ENCODE measurements at regions not wholly inside any gene's neighbourhood (a gene's known extent, or its start where the extent isn't known, plus 50 kb on each side); places are given as distances from the start of the nearest gene placed in this dataset.

DNA sequence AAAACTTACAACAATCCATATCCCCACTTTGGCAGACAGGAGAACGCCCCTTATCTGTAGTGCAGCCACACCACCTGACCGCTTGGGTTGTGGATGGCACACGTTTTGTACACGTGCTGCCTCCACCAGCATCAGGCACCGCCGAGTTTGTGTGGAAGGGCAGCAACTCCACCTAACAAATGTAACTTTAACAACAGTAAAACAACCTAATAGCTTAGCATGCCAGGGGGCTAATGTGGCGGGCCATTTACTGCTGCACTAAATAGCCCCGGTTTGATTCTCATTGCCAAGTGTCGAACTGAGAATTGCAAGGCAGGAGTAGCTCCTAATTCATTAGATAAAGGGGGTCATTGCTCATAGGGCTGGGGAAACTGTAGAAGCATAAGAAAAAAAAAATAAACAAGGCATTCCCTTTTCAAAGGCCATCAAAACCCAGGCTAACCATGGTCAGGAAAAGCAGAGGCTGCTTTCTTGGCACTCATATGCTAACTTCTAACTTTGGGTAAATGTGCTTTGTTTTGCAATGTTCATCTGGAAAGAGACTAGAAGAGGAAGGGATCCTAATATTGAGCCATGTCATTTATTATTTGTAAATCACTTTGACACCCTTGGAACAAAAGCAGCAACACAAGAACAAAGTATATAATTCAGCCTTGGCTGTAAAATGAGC lies 279.7 kb upstream of the SOX5 start:
- no peaks in the 10 kb centered on the region for H3K9me3 ChIP-seq (ENCODE audit: insufficient read depth, low read depth, low read length)
- H4K8ac ChIP-seq (ENCODE audit: low read depth, low read length): no peak overlapping the region
- peak overlapping the region; percentile 13 for H2BK12ac ChIP-seq (ENCODE audit: low read length)
- no peak overlapping the region for H3K4me2 ChIP-seq (ENCODE audit: low read length)
- WGBS (ENCODE audit: extremely low coverage, insufficient coverage, insufficient read length): no CpG with 5 or more reads among the region's 9 CpGs
- no peaks in the 10 kb centered on the region for H3K79me2 ChIP-seq (ENCODE audit: control insufficient read depth, insufficient read depth, low read length, poor library complexity)
- H3K18ac ChIP-seq (ENCODE audit: low read length): no peak overlapping the region
- H3K4me3 ChIP-seq (ENCODE audit: low read depth, low read length): no peak overlapping the region
- no peak overlapping the region for H2AFZ ChIP-seq (ENCODE audit: insufficient read depth, low read length, poor library complexity)
- H3K23ac ChIP-seq (ENCODE audit: low read length): no peak overlapping the region
- DNase-seq: no peak
- H3K27ac ChIP-seq (ENCODE audit: low read depth, low read length): no peak overlapping the region
- no peaks in the 10 kb centered on the region for H3K36me3 ChIP-seq (ENCODE audit: control insufficient read depth in 1 of 2, insufficient read depth in 2 of 2, low read length in 2 of 2)
- no peaks in the 10 kb centered on the region for H3K27me3 ChIP-seq (ENCODE audit: insufficient read depth, low read length)
- H3K14ac ChIP-seq (ENCODE audit: low read length): no peak overlapping the region
- no peak overlapping the region for H3K9ac ChIP-seq (ENCODE audit: low read length)
- H2AK5ac ChIP-seq (ENCODE audit: low read length): no peak overlapping the region
- no peak overlapping the region for H2BK5ac ChIP-seq (ENCODE audit: low read depth, low read length, poor library complexity)
- no peak overlapping the region for H3K4ac ChIP-seq (ENCODE audit: low read depth, low read length)
- no peaks in the 10 kb centered on the region for H3K79me1 ChIP-seq (ENCODE audit: low read length)
- no peak overlapping the region for H4K91ac ChIP-seq (ENCODE audit: low read depth, low read length)
- H4K12ac ChIP-seq (ENCODE audit: low read depth, low read length): no peak overlapping the region
- no peak overlapping the region for H2BK120ac ChIP-seq (ENCODE audit: insufficient read depth, low read length, poor library complexity)
- peaks cover 2 to 4% of the 10 kb centered on the region in 2 experiments for H3K4me1 ChIP-seq (ENCODE audit: control insufficient read depth in 1 of 2, insufficient read depth in 2 of 2, low read length in 2 of 2)

DNA sequence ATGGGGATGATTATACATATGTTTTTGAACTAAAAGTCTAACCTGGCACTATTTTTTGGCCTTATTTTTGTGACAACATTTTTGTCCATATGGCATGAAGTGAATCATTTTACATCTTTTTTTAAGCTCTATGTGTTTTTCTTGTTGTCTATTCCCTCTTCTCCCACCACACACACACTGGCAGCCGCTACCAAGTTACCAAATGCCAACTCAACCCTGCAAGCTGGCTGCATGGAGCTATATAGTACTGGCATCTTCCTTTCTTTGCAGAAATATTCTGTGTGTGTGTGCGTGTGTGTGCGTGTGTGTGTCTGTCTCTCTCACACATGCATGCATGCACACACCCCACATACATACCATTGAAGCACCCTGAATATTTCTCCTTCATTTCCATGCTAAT lies 278.9 kb upstream of the SOX5 start:
- Histone ChIP-seq H2BK12ac (ENCODE audit: low read length) (no peak overlapping the region), H3K4me2 (ENCODE audit: low read length) (no peak overlapping the region), H2AFZ (ENCODE audit: insufficient read depth, low read length, poor library complexity) (no peak overlapping the region), H4K8ac (ENCODE audit: low read depth, low read length) (no peak overlapping the region), H3K79me1 (ENCODE audit: low read length) (no peaks in the 10 kb centered on the region), H3K4me3 (ENCODE audit: low read depth, low read length) (no peak overlapping the region), H3K36me3 (ENCODE audit: control insufficient read depth in 1 of 2, insufficient read depth in 2 of 2, low read length in 2 of 2) (no peaks in the 10 kb centered on the region), H2AK5ac (ENCODE audit: low read length) (no peak overlapping the region), H3K9me3 (ENCODE audit: insufficient read depth, low read depth, low read length) (no peaks in the 10 kb centered on the region), H2BK5ac (ENCODE audit: low read depth, low read length, poor library complexity) (no peak overlapping the region), H3K14ac (ENCODE audit: low read length) (no peak overlapping the region), H3K18ac (ENCODE audit: low read length) (no peak overlapping the region), H2BK120ac (ENCODE audit: insufficient read depth, low read length, poor library complexity) (no peak overlapping the region), H3K9ac (ENCODE audit: low read length) (no peak overlapping the region), H3K27ac (ENCODE audit: low read depth, low read length) (no peak overlapping the region), H4K91ac (ENCODE audit: low read depth, low read length) (no peak overlapping the region), H3K27me3 (ENCODE audit: insufficient read depth, low read length) (no peaks in the 10 kb centered on the region), H4K12ac (ENCODE audit: low read depth, low read length) (no peak overlapping the region), H3K4ac (ENCODE audit: low read depth, low read length) (no peak overlapping the region), H3K4me1 (ENCODE audit: control insufficient read depth in 1 of 2, insufficient read depth in 2 of 2, low read length in 2 of 2) (peaks cover 2 to 4% of the 10 kb centered on the region in 2 experiments), H3K79me2 (ENCODE audit: control insufficient read depth, insufficient read depth, low read length, poor library complexity) (no peaks in the 10 kb centered on the region), H3K23ac (ENCODE audit: low read length) (no peak overlapping the region)
- whole genome bisulfite sequencing (ENCODE audit: extremely low coverage, insufficient coverage, insufficient read length): no CpG with 5 or more reads among the region's 3 CpGs
- DNase-seq: no peak

DNA sequence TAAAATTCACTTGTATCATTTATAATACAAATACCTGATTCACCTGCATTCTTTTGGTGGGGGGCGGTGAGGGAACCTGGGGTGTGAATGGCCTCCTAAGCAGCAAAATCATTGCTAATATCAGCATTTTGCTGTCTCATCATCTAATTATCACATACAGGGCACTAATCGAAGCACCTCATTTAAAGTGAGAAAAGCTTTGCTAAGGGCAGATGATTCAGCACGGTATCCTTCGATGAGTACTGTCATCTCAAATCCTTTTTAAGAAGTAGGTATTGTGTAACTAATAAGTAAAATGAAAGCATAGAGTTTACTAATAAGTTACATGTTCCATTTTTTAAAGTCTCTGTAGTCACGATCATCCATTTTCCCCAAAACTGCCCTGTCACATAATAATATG lies 278.1 kb upstream of the SOX5 start:
- no peak for DNase-seq
- no peak overlapping the region for H3K23ac ChIP-seq (ENCODE audit: low read length)

DNA sequence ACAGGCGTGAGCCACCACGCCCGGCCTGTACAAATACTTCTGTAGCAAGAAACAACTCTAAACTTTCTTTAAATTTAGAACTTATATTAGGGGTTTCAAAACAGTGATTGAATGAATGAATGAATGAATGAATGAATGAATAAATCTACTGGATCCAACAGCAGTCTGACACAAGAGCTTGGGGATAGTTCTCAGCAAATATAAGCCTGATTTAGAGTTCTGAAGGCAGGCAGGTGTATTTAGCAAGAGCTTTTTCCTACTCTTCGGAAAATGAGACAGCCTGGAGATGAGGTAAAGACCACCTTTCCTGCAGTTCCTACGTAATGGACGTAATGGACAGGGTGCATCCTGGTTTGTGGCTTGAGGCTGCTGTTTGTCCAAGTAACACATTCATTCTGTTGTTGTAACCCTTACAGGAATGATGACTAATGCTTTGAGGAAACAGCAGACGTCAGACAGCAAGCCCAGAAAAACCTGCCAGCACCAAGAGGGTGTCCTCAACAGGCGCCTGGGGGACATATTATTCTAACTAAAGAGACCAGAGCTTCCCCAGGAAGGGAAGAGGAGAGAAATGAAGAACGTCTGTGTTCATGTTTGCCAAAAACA lies 277.4 kb upstream of the SOX5 start:
- H2BK12ac ChIP-seq (ENCODE audit: low read length): no peak overlapping the region
- H3K4ac ChIP-seq (ENCODE audit: low read depth, low read length): no peak overlapping the region

More for the DNA sequence above, 278.1 kb upstream of the SOX5 start:
- no CpG with 5 or more reads among the region's 5 CpGs for WGBS (ENCODE audit: extremely low coverage, insufficient coverage, insufficient read length)
- Histone ChIP-seq H3K4me1 (ENCODE audit: control insufficient read depth in 1 of 2, insufficient read depth in 2 of 2, low read length in 2 of 2) (peaks cover 2 to 4% of the 10 kb centered on the region in 2 experiments), H2AFZ (ENCODE audit: insufficient read depth, low read length, poor library complexity) (no peak overlapping the region), H3K4me2 (ENCODE audit: low read length) (no peak overlapping the region), H3K9me3 (ENCODE audit: insufficient read depth, low read depth, low read length) (no peaks in the 10 kb centered on the region), H3K27me3 (ENCODE audit: insufficient read depth, low read length) (no peaks in the 10 kb centered on the region), H2BK12ac (ENCODE audit: low read length) (no peak overlapping the region), H4K12ac (ENCODE audit: low read depth, low read length) (no peak overlapping the region), H2BK120ac (ENCODE audit: insufficient read depth, low read length, poor library complexity) (no peak overlapping the region), H3K36me3 (ENCODE audit: control insufficient read depth in 1 of 2, insufficient read depth in 2 of 2, low read length in 2 of 2) (no peaks in the 10 kb centered on the region), H3K27ac (ENCODE audit: low read depth, low read length) (no peak overlapping the region), H3K79me2 (ENCODE audit: control insufficient read depth, insufficient read depth, low read length, poor library complexity) (no peaks in the 10 kb centered on the region), H4K91ac (ENCODE audit: low read depth, low read length) (no peak overlapping the region), H3K79me1 (ENCODE audit: low read length) (no peaks in the 10 kb centered on the region), H3K9ac (ENCODE audit: low read length) (no peak overlapping the region), H3K4me3 (ENCODE audit: low read depth, low read length) (no peak overlapping the region), H3K14ac (ENCODE audit: low read length) (no peak overlapping the region), H2BK5ac (ENCODE audit: low read depth, low read length, poor library complexity) (no peak overlapping the region), H3K18ac (ENCODE audit: low read length) (no peak overlapping the region), H2AK5ac (ENCODE audit: low read length) (no peak overlapping the region), H3K4ac (ENCODE audit: low read depth, low read length) (no peak overlapping the region), H4K8ac (ENCODE audit: low read depth, low read length) (no peak overlapping the region)

More for the DNA sequence above, 277.4 kb upstream of the SOX5 start:
- H3K23ac ChIP-seq (ENCODE audit: low read length): no peak overlapping the region
- no peak overlapping the region for H4K8ac ChIP-seq (ENCODE audit: low read depth, low read length)
- H3K79me2 ChIP-seq (ENCODE audit: control insufficient read depth, insufficient read depth, low read length, poor library complexity): no peaks in the 10 kb centered on the region
- no CpG with 5 or more reads among the region's 9 CpGs for WGBS (ENCODE audit: extremely low coverage, insufficient coverage, insufficient read length)
- H3K14ac ChIP-seq (ENCODE audit: low read length): no peak overlapping the region
- H3K4me3 ChIP-seq (ENCODE audit: low read depth, low read length): no peak overlapping the region
- H3K9me3 ChIP-seq (ENCODE audit: insufficient read depth, low read depth, low read length): no peaks in the 10 kb centered on the region
- peaks cover 2 to 4% of the 10 kb centered on the region in 2 experiments for H3K4me1 ChIP-seq (ENCODE audit: control insufficient read depth in 1 of 2, insufficient read depth in 2 of 2, low read length in 2 of 2)
- no peaks in the 10 kb centered on the region for H3K79me1 ChIP-seq (ENCODE audit: low read length)
- no peaks in the 10 kb centered on the region for H3K27me3 ChIP-seq (ENCODE audit: insufficient read depth, low read length)
- H4K91ac ChIP-seq (ENCODE audit: low read depth, low read length): peak overlapping the region; percentile 31
- no peak overlapping the region for H3K9ac ChIP-seq (ENCODE audit: low read length)
- H3K36me3 ChIP-seq (ENCODE audit: control insufficient read depth in 1 of 2, insufficient read depth in 2 of 2, low read length in 2 of 2): no peaks in the 10 kb centered on the region
- no peak overlapping the region for H3K4me2 ChIP-seq (ENCODE audit: low read length)
- H3K18ac ChIP-seq (ENCODE audit: low read length): no peak overlapping the region
- no peak overlapping the region for H4K12ac ChIP-seq (ENCODE audit: low read depth, low read length)
- H3K27ac ChIP-seq (ENCODE audit: low read depth, low read length): peak overlapping the region; percentile 10
- H2BK5ac ChIP-seq (ENCODE audit: low read depth, low read length, poor library complexity): no peak overlapping the region
- DNase-seq: peak; percentile 39 to 45
- no peak overlapping the region for H2AFZ ChIP-seq (ENCODE audit: insufficient read depth, low read length, poor library complexity)
- H2BK120ac ChIP-seq (ENCODE audit: insufficient read depth, low read length, poor library complexity): no peak overlapping the region
- no peak overlapping the region for H2AK5ac ChIP-seq (ENCODE audit: low read length)

Measured in trophoblast cell (in vitro differentiated cells and primary cell).